NCI-H345 treated with DMSO at 0.1 percent for 48 hours (cell line): ENCODE measurements at regions not wholly inside any gene's neighbourhood (a gene's known extent, or its start where the extent isn't known, plus 50 kb on each side); places are given as distances from the start of the nearest gene placed in this dataset.
"Not testable (repeated sequence)": the region's sequence is repeated elsewhere in the genome, so short reads cannot be mapped to it uniquely, and the experiment has no call there.

Experiments used
- DNase-seq: peaks from one replicate; lab custom pipeline; 2025; ENCODE audit not compliant: unreplicated experiment; lab: John Stamatoyannopoulos, UW

DNA sequence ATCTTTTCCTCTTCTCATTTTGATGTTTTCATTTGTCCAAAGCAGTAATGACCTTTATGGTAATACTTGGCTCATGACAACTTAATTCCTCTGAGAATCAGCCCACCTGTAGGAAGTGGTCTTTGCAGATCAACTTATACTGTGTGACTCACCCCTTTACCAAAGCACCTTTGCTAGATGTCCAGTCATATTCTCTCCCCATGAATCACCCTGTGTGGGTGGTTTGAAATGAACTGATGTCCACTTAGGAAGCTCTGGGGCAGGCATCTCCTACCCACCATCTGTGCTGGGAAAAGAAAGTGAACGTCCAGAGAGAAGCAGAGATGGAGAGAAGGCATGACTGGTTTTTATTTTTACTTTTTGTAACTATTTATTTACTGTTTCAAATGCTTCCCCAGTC, 410.3 kb downstream of the KIF20B start:
- no peak for DNase-seq

DNA sequence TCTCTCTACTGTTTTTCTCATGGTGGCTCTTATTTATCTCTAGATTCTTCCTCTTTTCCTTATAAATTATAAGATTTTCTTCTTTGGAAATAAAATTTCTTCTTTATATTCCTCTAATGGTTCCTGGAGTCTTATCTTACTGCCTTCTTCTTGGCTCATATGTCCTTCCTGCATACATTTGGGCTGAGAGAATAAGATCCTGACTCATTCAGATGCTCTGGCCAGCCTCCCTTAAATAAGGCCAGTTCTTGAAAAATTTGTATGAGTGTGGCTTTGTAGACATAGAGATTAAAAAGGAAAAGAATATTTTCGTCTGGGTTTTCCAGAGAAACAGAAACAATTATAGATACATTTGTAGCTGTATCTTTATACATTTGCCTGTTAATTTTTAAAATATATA, 411.3 kb downstream of the KIF20B start:
- DNase-seq = no peak

DNA sequence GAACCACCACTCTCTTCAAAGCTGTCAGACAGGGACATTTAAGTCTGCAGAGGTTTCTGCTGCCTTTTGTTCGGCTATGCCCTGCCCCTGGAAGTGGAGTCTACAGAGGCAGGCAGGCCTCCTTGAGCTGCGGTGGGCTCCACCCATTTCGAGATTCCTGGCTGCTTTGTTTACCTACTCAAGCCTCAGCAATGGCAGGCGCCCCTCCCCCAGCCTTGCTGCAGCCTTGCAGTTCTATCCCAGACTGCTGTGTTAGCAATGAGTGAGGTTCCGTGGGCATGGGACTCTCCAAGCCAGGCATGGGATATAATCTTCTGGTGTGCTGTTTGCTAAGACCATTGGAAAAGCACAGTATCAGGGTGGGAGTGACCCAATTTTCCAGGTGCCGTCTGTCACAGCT, 417.2 kb downstream of the KIF20B start:
- not testable (repeated sequence) for DNase-seq

DNA sequence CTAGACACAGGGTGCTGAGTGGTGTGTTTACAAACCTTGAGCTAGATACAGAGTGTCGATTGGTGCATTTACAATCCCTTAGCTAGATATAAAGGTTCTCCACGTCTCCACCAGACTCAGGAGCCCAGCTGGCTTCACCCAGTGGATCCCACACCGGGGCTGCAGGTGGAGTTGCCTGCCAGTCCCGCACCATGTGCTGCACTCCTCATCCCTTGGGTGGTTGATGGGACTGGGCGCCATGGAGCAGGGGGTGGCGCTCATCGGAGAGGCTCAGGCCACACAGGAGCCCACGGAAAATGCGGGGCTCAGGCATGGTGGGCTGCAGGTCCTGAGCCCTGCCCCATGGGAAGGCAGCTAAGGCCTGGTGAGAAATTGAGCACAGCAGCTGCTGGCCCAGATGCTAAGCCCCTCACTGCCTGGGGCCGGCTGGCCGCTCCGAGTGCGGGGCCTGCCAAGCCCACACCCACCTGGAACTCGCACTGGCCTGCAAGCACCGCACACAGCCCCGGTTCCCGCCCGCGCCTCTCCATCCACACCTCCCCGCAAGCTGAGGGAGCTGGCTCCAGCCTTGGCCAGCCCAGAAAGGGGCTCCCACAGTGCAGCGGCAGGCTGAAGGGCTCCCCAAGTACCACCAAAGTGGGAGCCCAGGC, 418.4 kb downstream of the KIF20B start:
- not testable (repeated sequence) for DNase-seq

DNA sequence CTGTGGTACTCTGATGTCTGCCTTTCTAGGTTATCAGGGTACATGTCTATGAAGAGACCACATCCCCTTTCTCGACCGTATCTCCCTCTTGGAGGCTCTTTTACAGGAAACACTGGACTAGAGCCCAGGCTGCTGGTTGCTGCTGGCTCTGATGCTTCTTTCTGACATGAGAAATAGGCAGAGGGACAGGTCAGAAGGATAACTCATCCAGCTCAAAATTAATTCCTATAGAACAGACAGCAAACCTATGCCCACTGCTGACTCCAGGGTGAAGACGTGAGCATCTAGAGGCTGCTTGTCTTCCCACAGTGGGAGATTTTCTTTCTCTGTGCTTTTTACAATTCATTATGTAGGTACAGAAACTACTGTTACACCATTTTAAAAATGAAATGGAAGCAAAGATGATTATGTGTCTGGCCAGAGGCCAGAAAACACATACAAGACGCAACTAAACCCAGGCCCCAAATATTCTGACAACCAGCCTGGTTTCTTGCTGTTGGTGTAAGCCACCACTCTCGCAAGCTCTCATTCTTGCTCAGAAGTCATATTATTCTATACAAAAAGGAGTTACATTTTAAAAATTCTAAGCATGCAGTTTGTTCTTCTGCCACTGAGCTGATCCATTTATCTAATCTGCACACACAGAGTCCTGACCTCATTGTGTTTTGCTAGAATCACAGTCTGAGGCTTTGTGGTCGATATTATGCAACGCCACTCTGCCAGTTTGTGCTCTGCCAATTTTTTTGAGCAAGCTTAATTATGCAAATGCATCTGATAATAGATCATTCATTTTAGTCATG, 424.3 kb downstream of the KIF20B start:
- DNase-seq = no peak

DNA sequence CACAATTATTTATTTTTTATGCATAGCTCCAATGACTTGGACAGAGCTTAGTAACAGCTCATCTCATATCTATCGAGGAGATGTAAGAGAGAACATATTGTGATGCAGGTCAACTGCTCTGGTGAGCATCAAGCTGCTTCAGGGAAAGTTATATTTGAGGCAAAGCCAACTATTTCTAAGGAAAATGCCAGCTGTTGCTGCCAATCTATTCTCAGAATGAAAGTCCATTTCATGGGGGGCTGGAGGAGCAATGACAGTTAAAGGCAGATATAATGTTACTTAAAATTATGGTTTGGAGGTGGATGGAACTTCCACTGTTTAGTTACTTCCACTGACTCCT, 424.8 kb downstream of the KIF20B start:
- DNase-seq = no peak

DNA sequence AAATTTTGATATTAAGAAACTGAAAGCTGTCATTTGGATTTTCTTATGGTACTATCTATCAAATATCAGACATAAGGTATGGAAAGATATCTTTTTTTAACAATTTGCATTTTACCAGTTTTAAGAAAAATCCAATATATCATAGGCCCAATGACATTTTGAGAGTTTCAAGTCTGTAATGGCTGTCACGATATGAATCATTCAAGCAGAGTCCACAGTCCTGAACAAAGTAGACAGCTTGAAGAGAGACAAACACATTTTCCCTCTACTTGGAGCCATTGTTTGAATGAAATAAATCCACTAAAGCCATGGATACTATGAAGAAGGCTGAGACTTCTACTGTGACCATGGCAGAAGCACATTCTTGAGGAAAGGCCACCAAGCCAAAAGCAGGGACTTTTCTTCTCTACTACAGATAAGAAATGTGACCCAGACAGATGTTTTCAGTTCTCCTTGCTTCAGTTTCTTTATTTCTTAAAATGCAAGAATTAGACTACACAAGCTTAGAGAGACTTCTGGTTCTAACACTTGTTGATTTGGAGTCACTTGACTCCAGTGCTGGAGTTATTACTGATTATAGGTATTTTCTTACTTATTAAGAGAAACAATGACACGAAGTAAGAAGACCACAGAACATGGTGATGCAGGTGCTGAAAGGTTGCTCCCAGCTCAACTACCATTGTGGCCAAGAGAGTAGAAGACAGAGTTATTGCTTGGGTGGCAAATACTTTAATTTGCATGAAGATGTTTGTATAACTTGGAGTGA, 429.1 kb downstream of the KIF20B start:
- no peak for DNase-seq

DNA sequence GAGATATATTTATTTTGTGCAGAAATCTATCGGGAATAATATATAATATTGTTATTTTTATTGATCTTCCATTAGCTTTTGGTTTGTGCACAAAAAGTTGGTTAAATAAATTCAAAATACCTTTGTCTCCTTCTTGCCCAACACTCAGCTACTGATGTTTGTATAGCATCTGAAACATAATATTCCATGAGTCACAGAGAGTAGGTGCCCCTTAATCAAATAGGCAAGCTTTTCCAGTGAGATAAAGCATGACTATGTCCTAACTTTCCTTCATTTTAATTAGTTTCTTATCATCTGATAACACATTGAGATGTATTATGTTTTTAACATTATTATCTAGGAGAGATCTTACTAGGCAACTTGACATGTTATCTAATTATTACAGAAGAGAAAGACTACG, 432.2 kb downstream of the KIF20B start:
- DNase-seq = no peak

DNA sequence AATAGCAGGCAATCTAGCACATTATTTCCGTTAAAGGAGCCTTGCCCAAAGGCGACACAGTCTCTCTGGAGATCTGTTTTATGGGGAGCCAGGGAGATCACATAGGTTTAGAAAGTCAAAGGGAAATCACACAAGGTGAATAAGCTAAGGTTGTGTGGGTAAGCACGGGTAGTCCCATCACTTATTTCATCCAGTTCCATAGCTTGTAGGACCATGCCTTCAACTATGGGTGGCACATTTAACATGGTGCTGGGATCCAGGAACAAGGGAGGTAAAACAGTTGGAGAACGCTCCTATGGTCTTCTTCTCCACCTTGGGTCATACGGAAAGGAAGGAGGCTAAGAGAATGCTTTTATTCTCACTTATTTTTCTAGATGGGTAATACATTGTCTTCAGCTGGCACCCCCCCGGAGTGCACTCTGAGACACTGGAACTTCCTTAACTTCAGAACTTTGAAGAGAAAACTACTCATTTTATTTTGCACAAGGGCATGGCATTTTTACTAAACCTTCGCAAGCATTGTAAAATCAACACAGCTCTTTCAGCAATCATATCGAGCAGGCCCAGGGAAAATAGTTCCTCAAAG, 435.4 kb downstream of the KIF20B start:
- no peak for DNase-seq

DNA sequence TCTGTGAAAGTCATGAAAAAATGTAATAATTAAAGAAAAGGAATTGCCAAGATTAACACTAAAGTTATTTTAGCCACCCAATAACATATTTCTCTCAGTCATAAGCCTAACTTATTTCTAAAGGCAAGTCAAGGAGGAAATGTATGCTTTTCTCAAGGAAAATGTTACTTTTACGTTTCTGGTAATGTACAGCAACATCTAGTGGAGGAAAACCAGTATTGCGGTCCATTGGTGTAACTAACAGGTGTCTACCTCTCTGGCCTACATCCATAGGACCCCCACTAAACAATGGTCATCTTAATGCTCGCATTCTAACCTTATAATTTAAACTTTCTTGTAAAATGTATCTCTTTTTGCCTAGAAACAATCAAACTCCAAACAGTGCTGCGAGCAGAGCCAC, 437.5 kb downstream of the KIF20B start:
- DNase-seq = no peak

DNA sequence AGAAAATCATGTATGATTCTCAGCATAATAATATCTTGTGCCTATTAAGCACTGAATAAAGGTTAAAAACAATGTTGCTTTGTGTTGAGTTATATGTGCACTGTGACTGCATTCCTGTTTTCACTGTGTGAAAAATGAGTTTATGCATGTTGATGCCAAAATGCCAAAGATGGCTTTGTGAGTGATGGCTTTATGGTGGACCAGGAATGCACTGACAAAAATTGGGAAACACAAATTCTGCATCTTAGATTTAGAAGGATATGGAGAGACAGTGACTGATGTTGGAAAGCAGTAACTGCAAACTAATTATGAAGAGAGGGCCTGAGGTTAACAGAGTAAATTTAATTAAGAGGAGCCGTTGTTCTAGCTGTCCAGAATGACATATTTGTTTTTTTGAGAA, 440.4 kb downstream of the KIF20B start:
- no peak for DNase-seq

DNA sequence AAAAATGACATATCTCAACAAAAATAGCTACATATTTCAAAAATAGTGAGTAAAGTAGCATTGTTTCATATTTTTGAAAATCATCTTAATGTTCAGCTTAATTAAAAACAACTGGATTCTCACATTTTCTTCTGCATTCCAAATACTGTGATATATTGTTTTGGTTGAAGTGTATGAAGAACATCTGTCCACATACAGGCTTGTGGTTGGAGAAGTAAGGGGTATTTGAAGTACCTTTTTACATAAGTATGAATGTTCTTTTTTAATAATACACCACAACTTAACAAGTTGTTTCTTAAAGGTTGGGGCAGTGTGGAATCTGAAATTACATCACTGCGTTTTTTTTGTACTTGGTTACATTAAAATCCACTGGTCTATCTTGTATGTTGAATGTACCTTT, 442.5 kb downstream of the KIF20B start:
- DNase-seq = no peak

DNA sequence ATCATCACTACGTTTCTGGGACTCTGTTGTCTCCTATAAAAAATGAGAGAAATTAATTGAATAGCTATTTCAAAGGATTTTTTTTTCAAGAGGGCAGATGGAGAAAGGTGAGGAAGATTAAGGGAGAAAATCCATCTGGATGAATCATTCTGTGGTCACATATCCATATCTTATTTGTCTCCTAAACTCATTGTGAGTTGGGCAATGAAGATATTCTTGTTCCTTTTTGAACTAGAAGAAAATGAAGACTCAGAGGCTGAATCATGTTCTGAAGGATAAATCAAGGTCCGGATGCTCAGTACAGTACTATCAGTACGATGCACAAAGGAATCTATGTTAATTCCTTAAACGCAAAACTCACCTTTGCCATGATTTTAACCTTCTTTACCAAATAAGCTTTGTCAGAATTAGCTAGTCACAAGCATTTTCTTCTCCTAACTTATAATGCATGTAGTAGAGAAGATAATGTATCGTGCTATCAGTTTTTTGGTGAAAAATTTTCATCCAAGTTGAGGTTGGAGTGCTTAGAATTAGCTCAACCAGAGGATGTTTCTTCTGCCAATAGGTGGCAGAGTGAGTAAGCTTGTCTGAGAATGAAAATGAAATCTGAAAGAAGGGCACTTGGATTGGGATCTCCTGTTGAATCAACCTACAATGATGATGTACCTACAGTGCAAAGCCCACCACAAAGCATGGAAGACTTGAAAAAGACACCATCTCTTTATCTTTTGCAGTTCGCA, 446.9 kb downstream of the KIF20B start:
- peak; percentile 14 for DNase-seq

DNA sequence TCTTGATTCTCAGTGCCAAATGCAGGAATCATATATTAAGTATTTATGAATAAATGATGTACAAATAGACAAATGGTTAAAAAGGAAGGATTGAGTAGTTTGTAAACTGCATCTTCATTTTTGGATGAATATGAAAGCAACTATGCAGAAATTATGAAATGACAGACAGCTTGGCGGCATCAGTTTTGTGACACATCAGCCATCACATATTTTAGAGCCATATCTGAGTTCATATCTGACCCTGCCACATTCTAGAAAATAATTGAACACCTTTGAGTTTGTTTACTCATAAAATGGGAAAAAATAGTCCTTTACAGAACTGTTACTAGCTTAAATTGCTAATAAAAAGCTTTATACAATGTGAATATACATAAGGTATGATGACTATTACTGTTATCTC, 448.2 kb downstream of the KIF20B start:
- no peak for DNase-seq

DNA sequence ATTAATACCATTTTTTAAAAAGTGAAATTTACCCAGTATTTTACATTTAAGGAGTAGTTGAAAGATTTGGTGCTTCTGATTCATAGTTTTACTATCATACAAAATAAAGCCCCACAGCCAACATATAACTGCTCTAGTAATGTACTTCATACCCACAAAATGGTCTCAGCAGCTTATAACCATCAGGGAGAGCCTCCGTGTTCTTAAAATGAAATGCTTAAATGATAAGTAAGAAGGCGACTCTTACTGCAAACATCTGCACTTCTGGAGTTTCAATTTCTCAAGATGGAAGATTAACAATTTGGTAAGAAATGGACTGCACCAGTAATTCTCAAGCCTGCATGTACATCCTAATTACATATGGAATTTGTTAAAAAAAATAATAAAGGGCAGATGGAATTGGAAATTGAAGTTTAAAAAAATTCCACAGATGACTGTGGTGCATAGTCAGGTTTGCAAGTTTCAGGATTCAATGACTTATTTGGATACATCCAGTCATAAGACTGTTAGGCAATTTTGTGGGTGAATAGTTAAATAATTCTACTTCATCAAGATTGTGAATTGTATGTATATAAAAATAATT, 461.0 kb downstream of the KIF20B start:
- DNase-seq = no peak

DNA sequence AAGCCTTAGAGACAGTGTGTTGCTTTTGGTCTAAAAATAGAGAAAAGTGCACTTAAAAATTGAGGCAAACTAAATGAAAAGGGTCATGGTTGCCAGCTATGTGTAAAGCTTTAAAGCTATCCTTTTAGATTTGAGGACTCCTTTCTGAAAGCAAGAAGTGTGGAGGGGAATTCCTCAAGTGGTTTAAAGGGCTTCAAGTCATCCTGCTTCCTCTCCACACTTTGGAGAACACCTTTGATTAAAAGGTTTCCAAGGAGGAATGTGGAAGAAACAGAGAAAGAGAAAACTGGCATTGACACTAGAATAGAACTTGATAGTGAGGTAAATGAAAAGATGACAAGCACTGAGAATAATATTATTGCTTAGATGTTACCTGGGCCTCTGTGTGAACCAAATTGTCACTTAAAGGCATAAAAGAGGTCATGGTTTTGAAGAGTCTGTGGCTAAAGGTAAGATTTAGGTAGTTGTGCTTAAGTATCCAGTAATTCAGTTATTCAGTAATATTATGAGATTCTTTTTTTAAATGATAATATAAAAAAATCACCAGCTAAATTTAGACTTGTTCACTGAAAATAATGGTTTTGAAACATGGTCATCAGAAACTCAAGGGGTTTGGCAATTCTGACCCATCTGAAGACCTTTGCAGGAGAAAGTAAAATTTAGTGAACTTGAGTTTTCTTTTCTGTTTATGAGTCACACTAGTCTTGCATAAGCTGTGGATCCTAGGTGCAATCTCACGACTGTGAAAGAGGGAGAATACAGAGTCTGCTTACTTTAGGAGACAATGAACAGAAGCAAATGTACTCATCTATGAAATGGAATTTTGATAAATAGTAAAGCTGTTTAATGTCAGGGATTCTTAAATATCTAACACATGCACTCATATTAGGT, 466.0 kb downstream of the KIF20B start:
- DNase-seq = no peak

DNA sequence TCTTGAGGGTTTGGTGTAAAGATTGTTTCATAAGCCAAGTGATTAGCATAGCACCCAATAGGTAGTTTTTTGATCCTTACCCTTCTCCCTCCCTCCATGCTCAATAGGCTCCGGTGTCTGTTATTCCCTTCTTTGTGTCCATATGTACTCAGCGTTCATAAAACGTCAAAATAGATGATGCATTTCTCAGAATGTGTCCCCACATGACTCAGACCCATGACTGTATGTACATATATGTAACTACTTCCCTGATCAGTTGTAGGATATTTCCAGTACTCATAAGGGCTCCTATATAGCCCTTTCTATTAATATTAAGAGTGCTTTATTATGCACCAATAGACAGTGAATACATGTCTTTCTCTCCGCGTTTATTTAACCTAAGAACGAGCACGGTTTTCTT, 466.9 kb downstream of the KIF20B start:
- no peak for DNase-seq

DNA sequence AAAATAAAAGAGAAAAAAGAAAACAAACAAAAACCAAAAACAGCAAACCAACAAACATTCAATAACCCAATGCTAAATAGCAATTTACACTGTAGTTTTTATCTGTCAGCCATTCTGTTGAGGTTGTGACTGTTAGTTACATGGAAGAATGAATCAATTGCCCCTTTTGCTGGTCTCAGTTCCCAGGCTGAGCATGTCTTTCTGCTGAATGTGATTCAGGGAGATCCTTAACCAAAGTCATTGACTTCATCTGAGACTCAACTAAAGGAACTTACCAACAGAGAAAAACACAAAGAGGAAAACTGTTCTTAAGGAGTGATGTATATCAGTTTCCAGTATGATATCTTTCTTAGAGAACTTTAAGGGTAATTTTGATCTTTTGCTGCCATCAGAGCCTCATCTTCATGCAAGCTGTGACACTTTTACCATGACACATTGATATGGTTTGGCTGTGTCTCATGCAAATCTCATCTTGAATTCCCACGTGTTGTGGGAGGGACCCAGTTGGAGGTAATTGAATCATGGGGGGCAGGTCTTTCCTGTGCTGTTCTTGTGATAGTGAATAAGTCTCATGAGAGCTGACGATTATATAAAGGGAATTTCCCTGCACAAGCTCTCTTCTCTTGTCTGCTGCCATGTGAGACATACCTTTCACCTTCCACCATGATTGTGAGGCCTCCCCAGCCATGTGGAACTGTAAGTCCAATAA, 469.8 kb downstream of the KIF20B start:
- no peak for DNase-seq

DNA sequence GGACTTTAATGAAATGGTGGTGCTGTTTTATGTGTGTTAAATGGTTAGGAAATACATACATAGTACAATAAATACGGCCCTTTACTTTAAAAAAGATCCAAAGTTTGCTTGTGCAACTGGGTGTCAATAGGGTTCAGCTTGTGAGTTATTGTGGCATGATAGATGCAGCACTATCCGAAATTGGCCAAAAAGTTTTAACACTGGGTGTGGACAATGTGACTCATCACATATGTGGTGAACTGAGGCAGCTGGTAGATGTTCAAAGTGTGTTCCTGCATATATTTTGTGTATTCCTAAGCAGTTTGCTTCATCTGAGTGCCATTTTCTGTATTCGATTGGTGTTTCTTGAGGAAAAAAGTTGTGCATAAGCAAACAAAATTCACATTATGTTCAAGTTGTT, 473.1 kb downstream of the KIF20B start:
- no peak for DNase-seq
